ENCODE measurements at regions not wholly inside any gene's neighbourhood (a gene's known extent, or its start where the extent isn't known, plus 50 kb on each side); places are given as distances from the start of the nearest gene placed in this dataset.

GRCh38 chr14:28695109-28695508 lies 71.5 kb upstream of the FOXG1 start:
- DNase-seq (ENCODE audit: low read depth), result no peak

- no peak for DNase-seq (ENCODE audit: low read depth)
Observed at GRCh38 chr14:28701733-28702132, 64.9 kb upstream of the FOXG1 start.

GRCh38 chr14:28703482-28703881 lies 63.1 kb upstream of the FOXG1 start:
- no peak for DNase-seq (ENCODE audit: low read depth)

- no peak for DNase-seq (ENCODE audit: low read depth)
Observed at GRCh38 chr14:28704153-28704552, 62.4 kb upstream of the FOXG1 start.

- no peak for DNase-seq (ENCODE audit: low read depth)
Observed at GRCh38 chr14:28707814-28708213, 58.8 kb upstream of the FOXG1 start.

- DNase-seq (ENCODE audit: low read depth), result no peak
Observed at GRCh38 chr14:28709571-28710305, 56.8 kb upstream of the FOXG1 start.
